HG03520 (cell line): ENCODE measurements at regions not wholly inside any gene's neighbourhood (a gene's known extent, or its start where the extent isn't known, plus 50 kb on each side); places are given as distances from the start of the nearest gene placed in this dataset.

Experiments used
- ATAC-seq: cut with Tn5 transposase; IDR thresholded peaks from one replicate; pipeline ENCODE4 v1.9.1; 2021; ENCODE audit warnings: mild to moderate bottlenecking, moderate library complexity; ENCODE audit not compliant: unreplicated experiment

GRCh38 chr6:99080191-99080590 lies 132.4 kb upstream of the FBXL4 start:
- no peak for ATAC-seq

DNA sequence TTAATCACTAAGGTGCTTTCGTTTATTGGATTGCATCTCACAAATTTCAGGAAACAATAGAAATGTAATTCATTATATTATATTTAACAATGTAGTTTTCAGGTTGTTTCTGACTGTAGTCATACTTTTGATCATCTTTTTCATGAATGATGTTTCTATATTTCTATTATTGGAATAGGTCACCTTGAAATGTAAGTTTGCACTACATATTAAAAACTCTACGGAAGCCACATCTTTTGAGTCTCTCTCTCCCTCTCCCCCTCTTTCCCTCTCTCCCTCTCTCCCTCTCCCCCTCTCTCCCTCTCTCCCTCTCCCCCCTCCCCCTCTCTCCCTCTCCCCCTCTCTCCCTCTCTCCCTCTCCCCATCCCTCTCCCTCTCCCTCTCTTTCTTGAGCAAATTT lies 131.3 kb upstream of the FBXL4 start:
- ATAC-seq: no peak

GRCh38 chr6:99073223-99073622 lies 125.5 kb upstream of the FBXL4 start:
- no peak for ATAC-seq

- ATAC-seq: no peak
Measured at GRCh38 chr6:99066044-99066443, 118.3 kb upstream of the FBXL4 start.

GRCh38 chr6:99064834-99065233 lies 117.1 kb upstream of the FBXL4 start:
- ATAC-seq: no peak

GRCh38 chr6:99036672-99037071 lies 88.9 kb upstream of the FBXL4 start:
- no peak for ATAC-seq

DNA sequence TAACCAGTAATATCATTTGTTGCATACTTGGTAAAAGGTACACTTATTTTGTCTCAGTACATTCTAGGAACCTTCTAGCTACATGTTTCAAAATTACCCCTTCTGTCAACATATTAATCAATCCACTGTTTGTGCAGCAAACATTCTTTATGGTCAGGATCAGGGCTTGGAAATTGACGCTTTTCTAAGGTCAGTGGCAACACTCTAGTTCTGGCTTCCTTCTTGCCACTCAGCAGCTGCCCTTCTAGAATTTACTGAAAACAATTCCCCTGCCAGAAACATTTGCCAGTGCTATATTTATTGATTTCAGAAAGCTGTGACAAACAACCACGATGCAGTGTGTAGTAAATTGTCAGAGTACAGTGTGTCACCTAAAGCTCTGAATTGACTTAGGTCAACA lies 84.7 kb upstream of the FBXL4 start:
- ATAC-seq: no peak

GRCh38 chr6:99031957-99032356 lies 84.2 kb upstream of the FBXL4 start:
- ATAC-seq: no peak

- ATAC-seq: no peak
Measured at GRCh38 chr6:99030915-99031314, 83.2 kb upstream of the FBXL4 start.

- no peak for ATAC-seq
Measured at GRCh38 chr6:99026135-99026534, 78.4 kb upstream of the FBXL4 start.

DNA sequence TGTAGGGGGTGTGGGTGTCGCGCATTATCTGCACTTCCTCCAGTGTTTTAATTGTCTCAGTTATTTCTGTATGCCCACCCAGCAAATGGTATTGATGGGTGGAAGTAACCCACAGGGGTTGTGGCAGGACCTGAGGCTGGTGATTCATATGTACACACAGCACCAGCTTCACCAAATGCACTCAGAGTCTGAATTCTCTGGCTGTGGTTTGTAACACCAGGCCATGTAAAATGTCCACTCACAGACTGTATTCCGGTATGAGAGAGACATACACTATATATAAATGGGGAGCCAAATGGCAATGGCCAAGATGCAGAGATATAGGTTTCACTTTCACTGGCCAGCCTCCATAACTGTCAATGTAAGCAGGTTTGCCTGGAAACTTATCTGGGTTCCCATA lies 76.3 kb upstream of the FBXL4 start:
- ATAC-seq: no peak

DNA sequence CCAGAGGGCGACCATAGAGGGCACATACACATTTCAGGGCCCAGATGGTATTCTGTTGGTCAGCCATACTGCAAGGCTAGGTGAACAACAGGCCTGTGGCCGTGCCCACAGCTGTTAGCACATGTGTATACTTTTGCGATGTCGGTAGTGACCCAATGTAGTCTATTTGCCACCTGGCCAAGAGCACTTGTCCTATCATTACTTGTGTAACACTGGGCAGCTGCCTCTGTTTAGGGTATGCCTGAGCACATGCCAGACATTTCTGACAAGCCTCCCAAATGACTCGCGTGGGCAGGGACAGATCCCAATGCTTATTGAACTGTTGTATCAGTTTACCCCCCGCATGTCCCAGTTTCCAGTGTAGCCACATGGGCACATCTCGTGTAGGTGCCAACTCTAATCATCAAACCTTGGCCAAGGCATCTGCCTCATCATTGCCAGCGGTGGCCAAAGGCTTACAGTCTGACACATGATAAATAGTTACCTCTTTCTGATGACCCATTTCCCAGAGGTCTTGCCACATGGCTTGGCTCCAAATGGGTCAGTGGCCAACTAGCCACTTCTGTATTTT lies 74.4 kb upstream of the FBXL4 start:
- no peak for ATAC-seq

GRCh38 chr6:99019381-99019780 lies 71.6 kb upstream of the FBXL4 start:
- no peak for ATAC-seq

- no peak for ATAC-seq
Measured at GRCh38 chr6:99017150-99017549, 69.4 kb upstream of the FBXL4 start.

GRCh38 chr6:99016355-99016754 lies 68.6 kb upstream of the FBXL4 start:
- ATAC-seq: no peak

- no peak for ATAC-seq
Measured at GRCh38 chr6:99014061-99014460, 66.3 kb upstream of the FBXL4 start.

DNA sequence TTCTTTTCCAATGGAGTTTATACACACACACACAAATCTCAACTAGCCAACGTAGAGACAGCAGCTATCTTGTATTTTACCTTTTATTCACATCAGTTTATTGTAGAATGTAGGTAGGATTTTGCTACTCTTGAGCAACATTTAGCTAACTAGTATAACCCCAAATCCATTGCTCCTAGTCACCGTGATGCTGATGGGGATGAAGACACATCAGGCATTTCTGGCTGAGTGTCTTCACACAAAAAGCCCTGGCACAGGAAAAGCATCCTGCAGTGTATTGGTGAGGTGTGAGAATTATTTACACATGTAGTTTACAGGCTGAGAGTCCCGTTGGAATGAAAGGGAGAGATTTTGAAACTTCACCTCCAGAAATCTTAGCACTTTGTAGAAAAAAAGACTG lies 65.9 kb upstream of the FBXL4 start:
- ATAC-seq: no peak

GRCh38 chr6:99013145-99013544 lies 65.4 kb upstream of the FBXL4 start:
- ATAC-seq: no peak

DNA sequence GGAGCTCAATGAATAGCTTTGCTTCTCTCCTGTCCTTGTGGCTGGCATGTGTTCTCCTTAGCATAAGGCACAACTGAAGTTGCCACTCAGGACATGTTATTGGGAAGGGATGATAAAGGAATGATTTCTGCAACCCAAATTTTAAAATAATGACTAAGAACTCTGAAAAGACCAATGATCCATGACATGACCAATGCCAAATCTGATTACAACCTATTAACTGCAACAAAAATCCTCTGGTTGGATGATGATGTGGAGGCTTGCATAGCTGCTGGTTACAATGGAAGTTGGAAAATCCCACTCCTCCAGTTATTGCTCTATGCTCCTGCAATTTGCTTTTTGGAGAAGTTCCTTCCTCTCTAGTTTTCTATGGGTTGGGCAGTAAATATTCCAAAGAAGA lies 63.4 kb upstream of the FBXL4 start:
- ATAC-seq: no peak

GRCh38 chr6:99002831-99003230 lies 55.1 kb upstream of the FBXL4 start:
- no peak for ATAC-seq

GRCh38 chr6:98998103-98998502 lies 50.4 kb upstream of the FBXL4 start:
- ATAC-seq: no peak
